Sigmoid colon (tissue), 4 donors: ENCODE measurements at regions not wholly inside any gene's neighbourhood (a gene's known extent, or its start where the extent isn't known, plus 50 kb on each side); places are given as distances from the start of the nearest gene placed in this dataset.

ENCODE experiments used
- CTCF ChIP-seq, 4 experiments: fragments of 450-650 bp in 3 of 4; fragments of 200-600 bp in 1 of 4; IDR thresholded peaks; one replicate each; pipeline ENCODE4 v1.5.1; 2016 to 2019; ENCODE audit warnings: antibody characterized with exemption in 4 of 4, mild to moderate bottlenecking in 3 of 4, moderate library complexity in 2 of 4
- EP300 ChIP-seq, 4 donors: sonication (generic); formaldehyde crosslinking; IDR thresholded peaks; one replicate each; pipeline ENCODE4 v1.6.1; 2017; ENCODE audit warnings: antibody characterized with exemption in 4 of 4
- POLR2A ChIP-seq, 2 donors: fragments of 450-650 bp; IDR thresholded peaks; one replicate each; pipeline ENCODE4 v1.6.1; 2016; ENCODE audit warnings: antibody characterized with exemption in 2 of 2, mild to moderate bottlenecking in 2 of 2, moderate library complexity in 2 of 2
- POLR2AphosphoS5 ChIP-seq, 4 donors: sonication (generic); formaldehyde crosslinking; IDR thresholded peaks; one replicate each; pipeline ENCODE4 v1.6.1; 2017; ENCODE audit warnings: antibody characterized with exemption in 4 of 4

- TF ChIP-seq POLR2A (IDR thresholded peaks at IDR 0.05) (no peak), POLR2AphosphoS5 (IDR thresholded peaks at IDR 0.05) (no peak), EP300 (IDR thresholded peaks at IDR 0.05) (no peak), CTCF (IDR thresholded peaks at IDR 0.05) (no peak)
Observed at GRCh38 chr2:239526038-239526437, 125.2 kb upstream of the HDAC4 start.
